ENCODE measurements at regions not wholly inside any gene's neighbourhood (a gene's known extent, or its start where the extent isn't known, plus 50 kb on each side); places are given as distances from the start of the nearest gene placed in this dataset.

DNA sequence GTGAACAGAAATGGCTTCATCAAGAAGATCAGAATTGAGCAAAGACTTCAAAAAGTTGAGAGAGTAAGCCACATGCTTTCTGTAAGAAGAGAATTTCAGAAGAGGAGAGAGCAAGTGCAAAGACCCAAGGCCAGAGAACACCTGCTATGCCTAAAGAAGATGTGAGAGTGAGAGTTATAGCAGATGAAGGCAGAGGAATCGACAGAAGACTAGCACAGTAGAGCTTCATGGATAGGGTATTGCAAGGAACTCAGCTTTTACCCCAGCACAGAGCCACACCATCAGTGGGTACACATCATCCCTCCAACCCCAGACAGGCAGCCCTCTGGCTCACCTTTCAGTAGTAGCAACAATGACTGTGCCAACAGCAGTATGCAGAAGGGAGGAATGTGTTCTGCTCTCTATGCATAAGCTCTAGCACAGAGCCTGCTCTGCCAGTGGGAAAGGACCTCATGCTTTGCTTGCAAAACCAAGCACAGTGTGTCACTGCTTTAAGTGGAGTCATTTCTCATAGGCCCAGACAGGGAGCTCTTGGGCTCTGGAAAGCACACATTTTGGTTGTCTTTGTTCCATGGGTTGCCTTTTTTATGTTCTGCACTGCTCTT lies 318.6 kb downstream of the NAF1 start:
- DNase-seq (ENCODE audit: extremely low spot score, unreplicated experiment), result no peak

GRCh38 chr4:162841753-162842152 lies 324.9 kb downstream of the NAF1 start:
- TF ChIP-seq, protein P1, sequence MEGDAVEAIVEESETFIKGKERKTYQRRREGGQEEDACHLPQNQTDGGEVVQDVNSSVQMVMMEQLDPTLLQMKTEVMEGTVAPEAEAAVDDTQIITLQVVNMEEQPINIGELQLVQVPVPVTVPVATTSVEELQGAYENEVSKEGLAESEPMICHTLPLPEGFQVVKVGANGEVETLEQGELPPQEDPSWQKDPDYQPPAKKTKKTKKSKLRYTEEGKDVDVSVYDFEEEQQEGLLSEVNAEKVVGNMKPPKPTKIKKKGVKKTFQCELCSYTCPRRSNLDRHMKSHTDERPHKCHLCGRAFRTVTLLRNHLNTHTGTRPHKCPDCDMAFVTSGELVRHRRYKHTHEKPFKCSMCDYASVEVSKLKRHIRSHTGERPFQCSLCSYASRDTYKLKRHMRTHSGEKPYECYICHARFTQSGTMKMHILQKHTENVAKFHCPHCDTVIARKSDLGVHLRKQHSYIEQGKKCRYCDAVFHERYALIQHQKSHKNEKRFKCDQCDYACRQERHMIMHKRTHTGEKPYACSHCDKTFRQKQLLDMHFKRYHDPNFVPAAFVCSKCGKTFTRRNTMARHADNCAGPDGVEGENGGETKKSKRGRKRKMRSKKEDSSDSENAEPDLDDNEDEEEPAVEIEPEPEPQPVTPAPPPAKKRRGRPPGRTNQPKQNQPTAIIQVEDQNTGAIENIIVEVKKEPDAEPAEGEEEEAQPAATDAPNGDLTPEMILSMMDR (IDR thresholded peaks at IDR 0.05), result no peak
- Mint-ChIP-seq H3K4me3 (ENCODE audit: unreplicated experiment) (no peak overlapping the region), H3K9me3 (ENCODE audit: unreplicated experiment) (peaks cover 9% of the 10 kb centered on the region), H3K27me3 (ENCODE audit: unreplicated experiment) (peaks cover 9% of the 10 kb centered on the region), H3K4me1 (ENCODE audit: unreplicated experiment) (no peaks in the 10 kb centered on the region), H3K27ac (ENCODE audit: unreplicated experiment) (no peak overlapping the region), H3K36me3 (ENCODE audit: unreplicated experiment) (no peaks in the 10 kb centered on the region)
- DNase-seq (ENCODE audit: extremely low spot score, unreplicated experiment), result no peak

More for the DNA sequence above, 318.6 kb downstream of the NAF1 start:
- no peak overlapping the region for H3K27ac Mint-ChIP-seq (ENCODE audit: unreplicated experiment)
- TF ChIP-seq, protein P1 (IDR thresholded peaks at IDR 0.05), result no peak
- H3K27me3 Mint-ChIP-seq (ENCODE audit: unreplicated experiment), result peaks cover 9% of the 10 kb centered on the region
- no peaks in the 10 kb centered on the region for H3K4me1 Mint-ChIP-seq (ENCODE audit: unreplicated experiment)
- no peak overlapping the region for H3K4me3 Mint-ChIP-seq (ENCODE audit: unreplicated experiment)
- H3K9me3 Mint-ChIP-seq (ENCODE audit: unreplicated experiment), result no peaks in the 10 kb centered on the region
- H3K36me3 Mint-ChIP-seq (ENCODE audit: unreplicated experiment), result no peaks in the 10 kb centered on the region

DNA sequence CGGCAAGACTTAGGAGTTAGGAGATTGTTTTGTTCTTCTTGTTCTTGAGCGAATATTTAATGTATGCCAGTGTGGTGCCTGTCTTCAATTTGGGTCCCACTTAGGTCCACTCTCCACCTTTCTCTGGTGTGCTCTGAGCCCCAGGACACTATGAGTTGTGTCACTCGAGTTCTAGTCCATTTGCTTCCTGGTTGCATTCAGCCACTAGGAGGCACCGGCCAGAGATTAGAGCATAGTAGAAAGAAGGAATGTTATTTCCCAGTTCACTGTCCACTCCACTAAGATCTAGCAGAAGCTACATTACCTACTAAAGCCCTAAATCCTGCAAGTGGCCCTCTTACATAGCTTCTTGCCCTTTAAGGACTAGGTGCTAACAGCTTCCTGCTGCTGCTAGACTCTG lies 326.9 kb downstream of the NAF1 start:
- DNase-seq (ENCODE audit: extremely low spot score, unreplicated experiment), result no peak
- peaks cover 10% of the 10 kb centered on the region for H3K9me3 Mint-ChIP-seq (ENCODE audit: unreplicated experiment)
- H3K27ac Mint-ChIP-seq (ENCODE audit: unreplicated experiment), result no peak overlapping the region
- no peaks in the 10 kb centered on the region for H3K4me1 Mint-ChIP-seq (ENCODE audit: unreplicated experiment)
- H3K27me3 Mint-ChIP-seq (ENCODE audit: unreplicated experiment), result no peaks in the 10 kb centered on the region
- TF ChIP-seq, protein P1 (IDR thresholded peaks at IDR 0.05), result no peak
- H3K36me3 Mint-ChIP-seq (ENCODE audit: unreplicated experiment), result no peaks in the 10 kb centered on the region
- no peak overlapping the region for H3K4me3 Mint-ChIP-seq (ENCODE audit: unreplicated experiment)

- TF ChIP-seq, protein P1 (IDR thresholded peaks at IDR 0.05), result no peak
- DNase-seq (ENCODE audit: extremely low spot score, unreplicated experiment), result no peak
These were observed 328.0 kb downstream of the NAF1 start for GRCh38 chr4:162838671-162839070.

DNA sequence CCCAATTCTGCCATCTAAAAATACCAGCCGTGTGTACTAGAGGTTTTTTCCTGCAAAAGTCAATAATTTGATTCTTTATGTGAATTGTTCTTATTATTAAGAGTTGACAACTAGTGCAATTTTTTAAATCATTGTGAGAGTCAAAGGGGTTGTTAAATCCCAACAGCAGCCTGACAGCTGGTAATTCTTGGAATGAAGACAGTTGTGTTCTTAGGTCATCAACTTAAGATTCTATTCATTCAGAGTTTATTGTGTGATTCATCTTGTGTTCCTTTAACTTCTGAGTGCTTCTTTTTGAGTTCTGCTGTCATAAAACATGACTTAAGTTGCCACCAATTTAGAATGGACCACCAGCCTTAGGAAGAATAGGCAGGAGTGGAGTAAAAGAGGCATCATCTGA lies 329.0 kb downstream of the NAF1 start:
- Mint-ChIP-seq H3K27me3 (ENCODE audit: unreplicated experiment) (peaks cover 4% of the 10 kb centered on the region), H3K4me3 (ENCODE audit: unreplicated experiment) (no peak overlapping the region), H3K9me3 (ENCODE audit: unreplicated experiment) (peaks cover 10% of the 10 kb centered on the region), H3K4me1 (ENCODE audit: unreplicated experiment) (no peaks in the 10 kb centered on the region), H3K27ac (ENCODE audit: unreplicated experiment) (no peak overlapping the region), H3K36me3 (ENCODE audit: unreplicated experiment) (no peaks in the 10 kb centered on the region)
- TF ChIP-seq, protein P1 (IDR thresholded peaks at IDR 0.05), result no peak
- no peak for DNase-seq (ENCODE audit: extremely low spot score, unreplicated experiment)

More at GRCh38 chr4:162838671-162839070, 328.0 kb downstream of the NAF1 start:
- H3K9me3 Mint-ChIP-seq (ENCODE audit: unreplicated experiment), result peaks cover 10% of the 10 kb centered on the region
- H3K27ac Mint-ChIP-seq (ENCODE audit: unreplicated experiment), result no peak overlapping the region
- peaks cover 2% of the 10 kb centered on the region for H3K27me3 Mint-ChIP-seq (ENCODE audit: unreplicated experiment)
- H3K4me1 Mint-ChIP-seq (ENCODE audit: unreplicated experiment), result no peaks in the 10 kb centered on the region
- no peaks in the 10 kb centered on the region for H3K36me3 Mint-ChIP-seq (ENCODE audit: unreplicated experiment)
- H3K4me3 Mint-ChIP-seq (ENCODE audit: unreplicated experiment), result no peak overlapping the region

Measured in osteocyte (in vitro differentiated cells).